Raji (cell line): ENCODE measurements at regions not wholly inside any gene's neighbourhood (a gene's known extent, or its start where the extent isn't known, plus 50 kb on each side); places are given as distances from the start of the nearest gene placed in this dataset.

Source experiments
- POLR2A ChIP-seq: IDR thresholded peaks from 2 replicates; pipeline ENCODE4 v1.6.1; 2011; ENCODE audit warnings: low read depth, low read length, control low read depth; ENCODE audit not compliant: insufficient read depth

DNA sequence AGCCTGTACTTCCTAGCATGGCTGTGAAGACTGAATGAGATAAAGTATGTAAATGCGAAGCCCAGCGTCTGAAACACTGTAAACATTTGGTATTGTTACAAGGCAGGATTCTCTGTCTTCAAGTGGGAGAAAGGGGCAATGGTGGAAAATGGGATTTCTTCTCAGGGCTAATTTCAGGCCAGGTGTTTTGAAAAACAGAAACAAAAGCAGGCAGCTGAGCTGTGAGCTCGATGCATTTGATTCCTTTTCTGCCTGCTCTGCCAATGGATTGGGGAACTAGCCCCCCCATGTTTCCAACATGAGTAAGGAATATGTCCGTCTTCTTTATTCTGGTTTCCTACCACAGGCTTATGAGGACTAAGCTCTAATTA lies 732.1 kb upstream of the AUTS2 start:
- TF ChIP-seq POLR2A = no peak

DNA sequence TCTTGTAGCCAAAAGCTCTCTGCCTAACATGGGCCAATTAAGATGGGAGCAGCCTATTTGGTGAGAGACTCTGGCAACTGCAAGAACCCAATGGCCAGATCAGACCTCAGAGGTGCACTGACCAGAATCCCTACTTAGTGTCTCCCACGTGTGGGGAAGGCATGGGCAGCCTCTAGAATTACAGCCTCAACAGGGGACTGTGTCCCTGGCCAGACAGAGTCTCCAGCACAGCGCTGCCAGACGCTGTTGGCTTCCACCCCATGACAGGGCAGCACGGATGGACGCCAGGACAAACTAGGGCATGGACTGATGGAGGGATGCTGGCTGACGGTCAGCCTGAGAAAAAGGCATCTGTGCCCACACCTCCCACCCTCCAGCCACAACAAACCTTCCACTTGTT lies 729.3 kb upstream of the AUTS2 start:
- TF ChIP-seq POLR2A = no peak

DNA sequence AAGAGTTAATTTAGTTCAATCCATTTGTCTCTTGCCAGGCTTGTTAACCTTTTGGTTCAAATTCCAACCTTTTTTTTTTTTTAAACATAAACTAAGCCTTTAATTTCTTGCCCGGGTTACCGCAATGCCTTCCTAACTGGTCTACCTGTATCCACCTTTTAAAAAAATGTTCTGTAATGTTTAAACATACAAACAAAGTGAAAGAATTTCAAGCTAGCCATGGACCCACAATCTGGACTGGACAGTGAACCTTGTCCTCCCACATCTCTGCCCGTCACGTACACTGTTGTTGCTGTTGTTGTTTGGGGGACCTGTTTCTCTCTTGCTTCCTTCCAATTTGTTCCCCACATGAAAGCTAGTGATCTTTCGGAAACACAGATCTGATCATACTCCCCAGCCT lies 724.7 kb upstream of the AUTS2 start:
- no peak for TF ChIP-seq POLR2A

DNA sequence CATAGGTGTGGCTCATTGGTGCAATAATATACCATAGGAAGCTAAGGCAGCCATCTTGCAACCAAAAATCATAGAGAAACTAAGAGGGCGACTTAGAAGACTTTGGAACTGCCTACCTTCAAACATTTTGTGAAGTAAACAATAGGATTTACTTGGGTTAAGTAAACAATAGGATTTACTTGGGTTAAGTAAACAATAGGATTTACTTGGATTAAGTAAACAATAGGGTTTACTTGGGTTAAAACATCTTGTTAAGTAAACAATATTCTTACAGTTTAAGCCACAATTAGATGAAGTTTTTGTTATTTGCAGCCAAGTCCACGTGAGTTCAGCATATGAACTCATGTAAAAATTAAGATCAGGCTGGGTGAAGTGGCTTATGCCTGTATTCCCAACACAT lies 722.4 kb upstream of the AUTS2 start:
- TF ChIP-seq POLR2A = no peak

- no peak for TF ChIP-seq POLR2A
Measured at GRCh38 chr7:68888971-68889385, 709.3 kb upstream of the AUTS2 start.

GRCh38 chr7:68892236-68892635 lies 706.0 kb upstream of the AUTS2 start:
- no peak for TF ChIP-seq POLR2A

GRCh38 chr7:68893411-68893810 lies 704.9 kb upstream of the AUTS2 start:
- TF ChIP-seq POLR2A = no peak

DNA sequence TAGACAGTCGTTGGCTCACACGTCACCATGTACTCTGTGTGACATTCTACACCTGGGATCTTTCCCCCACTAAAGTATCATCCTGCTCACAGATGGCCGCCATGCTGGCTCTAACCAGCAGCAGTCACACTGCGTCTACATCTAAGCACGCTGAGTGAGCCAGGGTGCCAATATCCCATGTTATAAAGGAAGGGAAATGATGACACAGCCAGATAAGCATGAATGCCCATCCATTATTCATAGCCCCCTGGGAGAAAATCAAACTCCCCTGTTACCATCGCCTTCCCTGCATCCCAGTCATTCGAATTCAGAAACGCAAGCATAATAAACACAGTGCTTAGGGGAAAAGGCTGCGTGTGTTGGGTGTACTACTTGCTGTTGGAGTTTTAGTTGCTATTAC lies 698.2 kb upstream of the AUTS2 start:
- no peak for TF ChIP-seq POLR2A

DNA sequence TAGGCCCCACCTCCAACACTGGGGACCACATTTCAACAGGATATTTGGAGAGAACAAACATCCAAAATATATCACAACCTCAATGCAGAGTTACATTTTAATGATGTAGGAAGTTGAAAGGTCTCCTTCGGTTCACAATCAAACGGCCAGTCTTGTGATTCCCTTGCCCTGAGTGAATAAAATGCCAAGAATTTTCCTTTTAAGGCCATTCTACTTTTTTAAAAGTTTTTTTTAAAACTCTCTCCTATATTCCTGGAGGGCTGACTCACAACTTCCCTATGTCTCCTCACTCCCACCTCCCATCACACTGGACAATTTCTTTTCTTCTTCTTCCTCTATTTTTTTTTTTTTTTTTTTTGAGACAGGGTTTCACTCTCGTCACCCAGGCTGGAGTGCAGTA lies 693.6 kb upstream of the AUTS2 start:
- no peak for TF ChIP-seq POLR2A

GRCh38 chr7:68911754-68912153 lies 686.5 kb upstream of the AUTS2 start:
- no peak for TF ChIP-seq POLR2A

GRCh38 chr7:68914006-68914405 lies 684.3 kb upstream of the AUTS2 start:
- TF ChIP-seq POLR2A = no peak

- no peak for TF ChIP-seq POLR2A
Measured at GRCh38 chr7:68917041-68917651, 681.1 kb upstream of the AUTS2 start.

GRCh38 chr7:68918621-68919020 lies 679.7 kb upstream of the AUTS2 start:
- TF ChIP-seq POLR2A = no peak

- no peak for TF ChIP-seq POLR2A
Measured at GRCh38 chr7:68922850-68923249, 675.4 kb upstream of the AUTS2 start.

GRCh38 chr7:68925241-68925640 lies 673.0 kb upstream of the AUTS2 start:
- no peak for TF ChIP-seq POLR2A

DNA sequence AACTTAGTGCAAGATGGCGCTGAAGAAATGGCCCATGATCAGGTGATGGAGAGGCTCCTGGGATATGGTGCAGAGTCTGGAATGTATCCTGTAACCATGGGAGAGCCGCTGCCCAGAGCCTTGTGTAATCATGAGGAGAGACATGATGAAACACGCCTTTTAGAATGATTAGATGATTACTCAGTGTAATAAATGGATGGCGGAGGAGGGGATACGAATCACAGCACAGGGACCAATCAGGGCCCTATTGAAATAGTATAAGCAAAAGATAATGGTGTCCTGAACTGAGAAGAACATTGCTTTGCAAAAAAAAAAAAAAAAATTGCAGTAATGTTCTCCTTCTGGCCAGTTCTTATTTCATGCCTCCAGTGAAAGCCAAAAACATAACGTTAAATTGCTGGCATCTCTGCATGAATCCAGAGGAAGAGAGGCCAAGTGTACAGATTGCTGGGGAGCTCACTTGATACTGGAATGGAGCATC lies 668.5 kb upstream of the AUTS2 start:
- no peak for TF ChIP-seq POLR2A

DNA sequence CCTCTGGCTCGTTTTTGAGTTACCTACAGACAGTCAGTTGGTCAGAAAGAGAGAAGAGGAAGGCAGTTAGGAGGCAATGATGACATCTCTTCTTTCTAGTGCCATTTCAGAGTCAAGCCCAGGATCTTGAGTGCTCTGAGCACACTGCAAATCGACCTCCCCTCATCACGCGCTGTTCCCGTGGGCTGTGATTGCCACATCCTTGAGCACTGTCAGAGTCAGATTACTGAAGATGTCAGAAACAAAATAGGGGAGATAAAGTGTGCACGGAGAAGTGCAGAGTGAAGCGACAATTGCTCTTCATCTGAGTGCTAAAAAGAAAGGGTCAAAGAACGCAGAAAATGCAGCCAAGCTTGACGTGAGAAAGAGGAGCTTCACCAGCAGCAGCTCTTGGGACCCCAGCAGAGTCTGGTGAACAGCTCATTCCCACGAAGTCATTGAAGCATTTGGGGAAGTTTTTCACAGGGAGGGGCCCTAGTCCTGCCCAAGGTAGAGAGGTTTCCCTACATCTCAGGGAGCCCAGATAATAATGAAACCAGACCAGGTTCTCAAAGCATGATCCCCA lies 661.7 kb upstream of the AUTS2 start:
- TF ChIP-seq POLR2A = no peak

DNA sequence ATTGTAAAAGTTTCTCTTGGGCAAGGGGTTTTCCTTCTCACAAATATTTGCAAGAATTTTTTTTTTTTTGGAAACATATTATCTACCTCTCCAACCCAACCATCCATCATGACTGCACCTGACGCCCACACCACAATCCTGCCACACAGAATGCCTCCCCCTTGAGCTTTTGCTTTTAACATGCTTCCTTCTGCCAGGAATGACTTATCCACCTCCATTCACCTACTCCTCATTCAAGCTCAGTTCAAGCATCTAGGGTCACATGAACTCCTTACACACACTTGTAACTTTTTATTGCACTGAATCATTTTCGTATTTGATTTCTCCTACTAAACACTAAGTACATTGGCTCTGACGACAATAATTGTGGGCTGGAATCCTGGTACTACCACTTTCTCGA lies 660.1 kb upstream of the AUTS2 start:
- TF ChIP-seq POLR2A = no peak

GRCh38 chr7:68943786-68944185 lies 654.5 kb upstream of the AUTS2 start:
- no peak for TF ChIP-seq POLR2A
